ENCODE measurements at regions not wholly inside any gene's neighbourhood (a gene's known extent, or its start where the extent isn't known, plus 50 kb on each side); places are given as distances from the start of the nearest gene placed in this dataset.

DNA sequence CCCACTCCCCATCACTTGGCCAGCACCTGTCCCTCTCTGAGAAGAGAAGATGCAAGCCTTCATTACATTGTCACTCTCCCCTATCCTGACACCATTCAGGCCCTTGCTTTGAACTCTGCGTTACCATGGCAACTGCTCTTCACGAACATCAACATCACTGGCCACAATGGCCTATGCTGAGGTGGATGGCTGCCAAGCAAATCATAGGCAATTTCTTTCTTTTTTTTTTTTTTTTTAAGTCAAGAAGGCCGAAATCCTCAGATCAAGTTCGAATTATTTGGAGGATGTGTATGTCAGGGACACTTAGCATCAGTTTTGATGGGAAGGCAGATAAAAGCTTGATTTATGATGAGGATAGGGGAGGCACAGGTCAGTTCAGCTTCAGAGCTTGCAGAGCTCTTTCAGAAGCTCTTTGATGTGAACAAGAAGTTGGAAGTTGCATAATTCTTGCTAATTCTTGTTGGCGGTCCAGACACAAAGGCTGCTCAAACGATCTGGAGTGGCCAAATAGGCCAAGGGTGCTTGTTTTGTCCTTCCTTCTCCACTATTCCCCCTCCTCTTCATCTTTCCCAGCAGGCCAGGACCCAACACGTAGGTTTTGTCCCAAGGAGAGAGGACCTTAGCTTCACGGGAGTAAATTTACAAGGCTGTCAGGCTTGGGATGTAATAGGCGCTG is 179.9 kb upstream of the NPVF start:
- no peak for TF ChIP-seq CTCF (IDR thresholded peaks at IDR 0.05)
- no peak for TF ChIP-seq POLR2A (IDR thresholded peaks at IDR 0.05)
